ENCODE measurements at regions not wholly inside any gene's neighbourhood (a gene's known extent, or its start where the extent isn't known, plus 50 kb on each side); places are given as distances from the start of the nearest gene placed in this dataset.

- DNase-seq (ENCODE audit: low read depth): no peak
These were observed 264.7 kb upstream of the TNRC6C start for GRCh38 chr17:77693776-77694175.

GRCh38 chr17:77694391-77695363, 263.8 kb upstream of the TNRC6C start:
- no peak for DNase-seq (ENCODE audit: low read depth)

- DNase-seq (ENCODE audit: low read depth): no peak
These were observed 263.1 kb upstream of the TNRC6C start for GRCh38 chr17:77695386-77695785.

- DNase-seq (ENCODE audit: low read depth): no peak
These were observed 262.3 kb upstream of the TNRC6C start for GRCh38 chr17:77696151-77696720.

- no peak for DNase-seq (ENCODE audit: low read depth)
These were observed 261.6 kb upstream of the TNRC6C start for GRCh38 chr17:77696721-77697460.

GRCh38 chr17:77697480-77698400, 260.8 kb upstream of the TNRC6C start:
- no peak for DNase-seq (ENCODE audit: low read depth)

GRCh38 chr17:77698903-77699623, 259.4 kb upstream of the TNRC6C start:
- no peak for DNase-seq (ENCODE audit: low read depth)

- DNase-seq (ENCODE audit: low read depth): no peak
These were observed 258.2 kb upstream of the TNRC6C start for GRCh38 chr17:77700165-77700881.

- DNase-seq (ENCODE audit: low read depth): no peak
These were observed 256.5 kb upstream of the TNRC6C start for GRCh38 chr17:77701996-77702395.

GRCh38 chr17:77704048-77704815, 254.3 kb upstream of the TNRC6C start:
- DNase-seq (ENCODE audit: low read depth): no peak

- no peak for DNase-seq (ENCODE audit: low read depth)
These were observed 251.6 kb upstream of the TNRC6C start for GRCh38 chr17:77706938-77707337.

- DNase-seq (ENCODE audit: low read depth): no peak
These were observed 251.0 kb upstream of the TNRC6C start for GRCh38 chr17:77707546-77707945.

- DNase-seq (ENCODE audit: low read depth): no peak
These were observed 250.5 kb upstream of the TNRC6C start for GRCh38 chr17:77708049-77708448.

GRCh38 chr17:77708936-77709335, 249.6 kb upstream of the TNRC6C start:
- DNase-seq (ENCODE audit: low read depth): no peak

- no peak for DNase-seq (ENCODE audit: low read depth)
These were observed 248.9 kb upstream of the TNRC6C start for GRCh38 chr17:77709594-77709993.

- no peak for DNase-seq (ENCODE audit: low read depth)
These were observed 245.9 kb upstream of the TNRC6C start for GRCh38 chr17:77712578-77712977.

GRCh38 chr17:77716289-77716926, 242.1 kb upstream of the TNRC6C start:
- DNase-seq (ENCODE audit: low read depth): no peak

GRCh38 chr17:77717941-77718668, 240.4 kb upstream of the TNRC6C start:
- no peak for DNase-seq (ENCODE audit: low read depth)

All from LHCN-M2 (cell line).